GM13976 (cell line): ENCODE measurements at regions not wholly inside any gene's neighbourhood (a gene's known extent, or its start where the extent isn't known, plus 50 kb on each side); places are given as distances from the start of the nearest gene placed in this dataset.

ENCODE experiments used
- DNase-seq: peaks from one replicate; pipeline ENCODE4 v3.0.0; 2012; ENCODE audit warnings: low spot score
- CTCF ChIP-seq: IDR thresholded peaks from 2 replicates; pipeline ENCODE4 v1.5.1; 2012; ENCODE audit warnings: borderline replicate concordance, mild to moderate bottlenecking; ENCODE audit not compliant: insufficient read depth; ENCODE audit errors: extremely low read depth, missing control alignments, control extremely low read depth
- in situ Hi-C: fragments of 300-500 bp; cut with MboI; formaldehyde crosslinking; loops from one replicate; pipeline ENCODE4 v1.12.0; 2022; ENCODE audit warnings: low sequenced_read_pairs, mixed read lengths, inconsistent platforms; ENCODE audit not compliant: unreplicated experiment

DNA sequence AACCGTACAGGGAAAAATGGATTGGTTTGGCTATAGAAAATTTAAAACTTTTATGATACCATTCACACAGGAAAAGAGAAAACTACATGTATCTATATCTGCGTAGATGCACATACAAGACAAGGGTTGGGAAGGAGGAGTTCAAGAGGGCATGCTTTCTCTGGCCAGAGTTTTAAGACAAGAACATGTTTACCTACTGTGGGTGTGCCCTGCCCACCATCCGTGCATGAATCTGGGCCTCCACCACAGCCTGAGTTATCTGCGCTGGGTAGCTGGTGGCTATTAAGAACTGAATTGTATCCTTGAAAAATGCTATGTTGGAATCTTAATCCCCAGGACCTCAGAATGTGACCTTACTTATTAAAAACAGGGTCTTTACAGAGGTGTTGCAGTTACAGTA, 151.6 kb downstream of the AASDH start:
- no peak for DNase-seq
- in situ Hi-C loops, result no loop called here
- no peak for TF ChIP-seq CTCF

GRCh38 chr4:56235011-56235410, 152.3 kb downstream of the AASDH start:
- no peak for DNase-seq
- in situ Hi-C loops, result no loop called here
- no peak for TF ChIP-seq CTCF

DNA sequence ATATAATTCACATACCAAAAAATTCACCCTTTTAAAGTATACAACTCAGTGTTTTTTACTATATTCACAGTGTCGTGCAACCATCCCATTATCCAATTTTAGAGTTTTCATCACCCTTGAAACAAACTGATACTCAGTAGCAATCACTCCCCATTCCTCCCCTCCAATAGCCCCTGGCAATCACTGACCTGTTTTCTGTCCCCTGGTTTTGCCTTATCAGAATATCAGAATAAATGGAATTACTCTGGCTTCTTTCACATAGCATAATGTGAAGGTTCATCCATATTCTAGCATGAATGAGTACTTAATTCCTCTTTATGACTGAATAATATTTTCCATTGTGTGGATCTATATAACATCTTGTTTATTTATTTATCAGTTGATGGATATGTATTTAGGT, 153.2 kb downstream of the AASDH start:
- no peak for TF ChIP-seq CTCF
- no peak for DNase-seq
- in situ Hi-C loops, result no loop called here

DNA sequence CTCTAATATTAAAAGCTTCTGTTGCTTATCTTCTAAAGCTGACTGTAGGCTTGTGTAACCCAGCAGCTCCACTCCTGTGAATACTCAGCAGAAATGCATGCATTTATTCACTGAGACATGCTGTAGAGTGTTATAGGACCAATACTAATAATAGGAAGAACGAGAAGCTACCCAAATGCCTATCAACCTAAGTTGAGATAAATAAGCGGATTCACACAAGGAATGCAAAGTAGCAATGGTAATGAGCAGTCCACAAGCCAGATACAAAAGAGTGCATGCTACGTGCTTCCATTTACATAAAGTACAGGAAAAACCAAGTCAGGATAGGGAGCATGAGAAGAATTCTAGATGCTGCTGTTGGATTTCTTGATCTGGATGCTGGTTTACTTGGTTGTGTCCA, 155.9 kb downstream of the AASDH start:
- in situ Hi-C loops, result no loop called here
- DNase-seq, result no peak
- no peak for TF ChIP-seq CTCF

GRCh38 chr4:56229947-56230346, 157.3 kb downstream of the AASDH start:
- no peak for TF ChIP-seq CTCF
- DNase-seq, result no peak
- in situ Hi-C loops, result no loop called here

GRCh38 chr4:56227301-56227835, 159.9 kb downstream of the AASDH start:
- no peak for TF ChIP-seq CTCF
- DNase-seq, result no peak
- in situ Hi-C loops, result no loop called here

GRCh38 chr4:56226579-56226978, 160.7 kb downstream of the AASDH start:
- no peak for DNase-seq
- TF ChIP-seq CTCF, result no peak
- in situ Hi-C loops, result no loop called here
